Nephron progenitor cell (in vitro differentiated cells): ENCODE measurements at regions not wholly inside any gene's neighbourhood (a gene's known extent, or its start where the extent isn't known, plus 50 kb on each side); places are given as distances from the start of the nearest gene placed in this dataset.

Source experiments
- DNase-seq: peaks from one replicate; pipeline ENCODE4 v3.0.0; 2021
- H3K27ac Mint-ChIP-seq: 2 replicates; pipeline ENCODE4 v1.8.0; 2021; ENCODE audit warnings: mild to moderate bottlenecking, moderate library complexity, mixed read lengths
- H3K27me3 Mint-ChIP-seq: 2 replicates; pipeline ENCODE4 v1.8.0; 2021; ENCODE audit warnings: mild to moderate bottlenecking, low read depth, mixed read lengths; ENCODE audit not compliant: poor library complexity
- H3K36me3 Mint-ChIP-seq: 2 replicates; pipeline ENCODE4 v1.8.0; 2021; ENCODE audit warnings: low read depth, mixed read lengths
- H3K4me1 Mint-ChIP-seq: 2 replicates; pipeline ENCODE4 v1.8.0; 2021; ENCODE audit warnings: mixed read lengths
- H3K4me3 Mint-ChIP-seq: 2 replicates; pipeline ENCODE4 v1.8.0; 2021; ENCODE audit warnings: mild to moderate bottlenecking, moderate library complexity, mixed read lengths
- H3K9me3 Mint-ChIP-seq: 2 replicates; pipeline ENCODE4 v1.8.0; 2021; ENCODE audit warnings: mild to moderate bottlenecking, moderate library complexity, mixed read lengths
- TF ChIP-seq, protein P1 (sequence below): fragments of 200-600 bp; sonication (generic); IDR thresholded peaks from 2 replicates; pipeline ENCODE4 v1.5.0; 2021; ENCODE audit warnings: antibody characterized with exemption

DNA sequence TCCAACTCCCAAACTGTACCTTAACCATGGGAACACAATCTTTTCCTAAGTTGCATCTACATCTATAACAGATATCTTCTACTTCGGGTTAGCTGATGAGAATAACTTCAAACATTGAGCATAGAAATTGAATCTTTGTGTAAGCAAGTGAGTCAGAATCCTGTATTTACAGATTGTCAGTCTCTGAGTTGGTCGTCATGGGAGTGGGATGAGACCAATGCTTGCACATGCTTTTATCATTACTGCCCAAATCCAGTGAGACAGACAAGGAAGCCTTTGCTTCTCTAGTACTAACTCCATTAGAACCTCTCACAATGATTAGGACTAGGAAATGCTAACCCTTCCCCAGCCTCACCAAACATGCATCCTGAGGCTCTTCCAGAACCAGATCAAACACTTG lies 587.1 kb upstream of the ZNF717 start:
- Mint-ChIP-seq H3K27ac (no peak overlapping the region), H3K4me1 (no peaks in the 10 kb centered on the region), H3K9me3 (no peaks in the 10 kb centered on the region), H3K4me3 (no peak overlapping the region), H3K27me3 (no peaks in the 10 kb centered on the region), H3K36me3 (no peaks in the 10 kb centered on the region)
- TF ChIP-seq, protein P1, sequence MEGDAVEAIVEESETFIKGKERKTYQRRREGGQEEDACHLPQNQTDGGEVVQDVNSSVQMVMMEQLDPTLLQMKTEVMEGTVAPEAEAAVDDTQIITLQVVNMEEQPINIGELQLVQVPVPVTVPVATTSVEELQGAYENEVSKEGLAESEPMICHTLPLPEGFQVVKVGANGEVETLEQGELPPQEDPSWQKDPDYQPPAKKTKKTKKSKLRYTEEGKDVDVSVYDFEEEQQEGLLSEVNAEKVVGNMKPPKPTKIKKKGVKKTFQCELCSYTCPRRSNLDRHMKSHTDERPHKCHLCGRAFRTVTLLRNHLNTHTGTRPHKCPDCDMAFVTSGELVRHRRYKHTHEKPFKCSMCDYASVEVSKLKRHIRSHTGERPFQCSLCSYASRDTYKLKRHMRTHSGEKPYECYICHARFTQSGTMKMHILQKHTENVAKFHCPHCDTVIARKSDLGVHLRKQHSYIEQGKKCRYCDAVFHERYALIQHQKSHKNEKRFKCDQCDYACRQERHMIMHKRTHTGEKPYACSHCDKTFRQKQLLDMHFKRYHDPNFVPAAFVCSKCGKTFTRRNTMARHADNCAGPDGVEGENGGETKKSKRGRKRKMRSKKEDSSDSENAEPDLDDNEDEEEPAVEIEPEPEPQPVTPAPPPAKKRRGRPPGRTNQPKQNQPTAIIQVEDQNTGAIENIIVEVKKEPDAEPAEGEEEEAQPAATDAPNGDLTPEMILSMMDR: no peak
- DNase-seq: no peak

DNA sequence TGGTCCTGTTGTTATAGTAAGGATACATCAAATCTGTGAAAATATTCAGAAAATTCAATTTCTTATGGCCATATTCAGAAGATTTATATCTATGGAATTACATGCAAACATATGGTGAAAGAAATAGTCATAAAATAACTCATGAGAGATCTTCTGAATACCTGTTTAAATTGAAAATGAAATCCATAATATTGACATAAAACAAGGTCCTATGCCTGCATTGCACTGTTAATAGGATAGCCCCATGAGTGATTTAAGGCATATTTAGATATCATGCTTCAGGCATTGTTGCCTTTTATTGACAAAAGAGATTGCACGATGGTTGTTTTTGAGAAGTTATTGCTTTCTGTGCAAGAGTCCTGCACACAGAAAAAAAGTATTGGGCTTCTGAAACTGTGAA lies 591.7 kb upstream of the ZNF717 start:
- Mint-ChIP-seq H3K9me3 (no peaks in the 10 kb centered on the region), H3K36me3 (no peaks in the 10 kb centered on the region), H3K4me3 (no peak overlapping the region), H3K27ac (no peak overlapping the region), H3K27me3 (no peaks in the 10 kb centered on the region), H3K4me1 (no peaks in the 10 kb centered on the region)
- no peak for DNase-seq
- TF ChIP-seq, protein P1: no peak

DNA sequence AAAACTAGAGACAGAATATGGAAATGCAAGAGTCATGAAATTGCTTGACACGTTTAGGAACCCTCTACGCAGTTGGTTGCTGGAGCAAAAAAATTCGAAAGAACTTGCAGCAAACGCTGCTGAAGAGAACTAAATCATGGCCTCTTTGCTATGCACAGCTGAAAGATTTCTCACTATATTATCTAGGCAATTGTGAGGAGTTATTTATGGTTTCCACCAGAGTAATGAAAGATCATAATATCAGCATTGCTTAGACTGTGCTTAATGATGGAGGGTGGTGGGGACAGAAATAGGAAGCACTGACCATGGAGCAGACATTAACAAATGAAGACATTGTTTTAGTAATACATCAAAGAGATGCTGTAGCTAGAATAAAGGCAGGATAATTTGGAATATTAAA lies 593.4 kb upstream of the ZNF717 start:
- Mint-ChIP-seq H3K36me3 (no peaks in the 10 kb centered on the region), H3K4me1 (no peaks in the 10 kb centered on the region), H3K27ac (no peak overlapping the region), H3K4me3 (no peak overlapping the region), H3K9me3 (no peaks in the 10 kb centered on the region), H3K27me3 (no peaks in the 10 kb centered on the region)
- TF ChIP-seq, protein P1: no peak
- no peak for DNase-seq

DNA sequence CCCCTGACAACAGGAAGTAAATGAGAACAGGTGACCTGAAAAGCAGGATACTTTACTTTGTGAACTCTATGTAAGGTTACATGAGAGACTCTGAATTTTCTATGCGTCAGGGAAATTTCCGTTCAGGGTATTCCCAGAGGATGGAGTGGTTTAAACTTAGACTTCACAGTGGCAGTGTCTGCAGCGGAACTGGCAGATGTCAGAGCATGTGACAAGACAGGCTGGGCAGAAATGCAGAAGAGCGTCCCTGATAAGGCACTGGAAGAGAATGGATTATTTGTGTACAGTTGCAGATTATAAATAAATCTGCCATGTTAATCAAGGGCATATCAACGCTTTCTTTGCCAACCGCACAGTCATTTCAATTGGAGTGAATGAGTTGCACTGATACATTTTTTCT lies 598.4 kb upstream of the ZNF717 start:
- Mint-ChIP-seq H3K4me1 (no peaks in the 10 kb centered on the region), H3K4me3 (no peak overlapping the region), H3K27ac (no peak overlapping the region), H3K9me3 (no peaks in the 10 kb centered on the region), H3K27me3 (no peaks in the 10 kb centered on the region), H3K36me3 (no peaks in the 10 kb centered on the region)
- TF ChIP-seq, protein P1: no peak
- no peak for DNase-seq

DNA sequence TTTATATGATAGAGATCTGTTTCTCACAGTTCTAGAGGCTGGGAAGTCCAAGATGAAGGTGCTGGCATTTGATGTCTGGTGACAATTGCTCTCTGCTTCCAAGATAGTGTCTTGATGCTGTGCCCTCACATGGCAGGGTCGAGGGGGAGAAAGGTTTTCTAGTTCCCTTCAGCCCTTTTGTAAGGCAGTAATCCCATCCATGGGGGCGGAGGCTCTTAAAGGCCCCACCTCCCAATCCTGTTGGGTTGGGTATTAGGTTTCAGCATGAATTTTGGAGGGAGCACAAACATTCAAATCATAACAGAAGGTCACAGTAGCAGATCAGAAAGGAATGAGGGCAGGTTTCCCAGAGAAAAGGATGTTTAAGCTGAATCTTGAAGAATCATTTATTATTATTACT lies 601.7 kb upstream of the ZNF717 start:
- TF ChIP-seq, protein P1: no peak
- Mint-ChIP-seq H3K4me3 (no peak overlapping the region), H3K4me1 (no peaks in the 10 kb centered on the region), H3K36me3 (no peaks in the 10 kb centered on the region), H3K9me3 (no peaks in the 10 kb centered on the region), H3K27me3 (no peaks in the 10 kb centered on the region), H3K27ac (no peak overlapping the region)
- no peak for DNase-seq

DNA sequence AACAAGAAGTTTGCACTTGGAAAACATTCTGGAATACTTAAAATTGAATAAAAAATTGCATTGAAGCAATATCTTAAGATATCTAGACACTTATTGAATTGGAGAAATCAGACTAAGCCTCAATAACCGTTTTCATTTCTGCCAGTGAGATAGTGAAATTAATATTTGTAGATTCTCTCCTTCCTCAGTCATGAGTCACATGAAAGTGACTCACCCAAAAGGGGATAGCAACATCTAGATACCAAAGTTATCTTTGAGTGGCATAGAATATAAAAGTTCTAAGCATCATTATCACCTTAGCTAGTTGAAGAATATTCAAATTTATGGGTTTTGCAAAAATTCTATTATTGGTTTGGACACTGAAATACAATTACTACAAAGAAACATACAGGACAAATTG lies 614.8 kb upstream of the ZNF717 start:
- TF ChIP-seq, protein P1: no peak
- Mint-ChIP-seq H3K27me3 (no peaks in the 10 kb centered on the region), H3K36me3 (no peaks in the 10 kb centered on the region), H3K4me1 (no peaks in the 10 kb centered on the region), H3K27ac (no peak overlapping the region), H3K4me3 (no peak overlapping the region), H3K9me3 (no peaks in the 10 kb centered on the region)
- DNase-seq: no peak
